ENCODE measurements at regions not wholly inside any gene's neighbourhood (a gene's known extent, or its start where the extent isn't known, plus 50 kb on each side); places are given as distances from the start of the nearest gene placed in this dataset.
"Not testable (repeated sequence)": the region's sequence is repeated elsewhere in the genome, so short reads cannot be mapped to it uniquely, and the experiment has no call there.

GRCh38 chr21:35810431-35810970 lies 249.8 kb downstream of the SETD4 start:
- no peak for DNase-seq (ENCODE audit: low read depth in 2 of 2)

- no peak for DNase-seq (ENCODE audit: low read depth in 2 of 2)
Observed at GRCh38 chr21:35801391-35801790, 258.9 kb downstream of the SETD4 start.

- DNase-seq (ENCODE audit: low read depth in 2 of 2) = not testable (repeated sequence)
Observed at GRCh38 chr21:35800796-35801385, 259.4 kb downstream of the SETD4 start.

GRCh38 chr21:35796844-35797243 lies 263.5 kb downstream of the SETD4 start:
- no peak for DNase-seq (ENCODE audit: low read depth in 2 of 2)

GRCh38 chr21:35794527-35794926 lies 265.8 kb downstream of the SETD4 start:
- DNase-seq (ENCODE audit: low read depth in 2 of 2) = not testable (repeated sequence)

- DNase-seq (ENCODE audit: low read depth in 2 of 2) = no peak
Observed at GRCh38 chr21:35792569-35793305, 267.6 kb downstream of the SETD4 start.

- no peak for DNase-seq (ENCODE audit: low read depth in 2 of 2)
Observed at GRCh38 chr21:35791541-35792325, 268.6 kb downstream of the SETD4 start.

- no peak for DNase-seq (ENCODE audit: low read depth in 2 of 2)
Observed at GRCh38 chr21:35783721-35784120, 276.6 kb downstream of the SETD4 start.

- no peak for DNase-seq (ENCODE audit: low read depth in 2 of 2)
Observed at GRCh38 chr21:35782667-35783066, 277.7 kb downstream of the SETD4 start.

GRCh38 chr21:35780983-35781382 lies 279.3 kb downstream of the SETD4 start:
- DNase-seq (ENCODE audit: low read depth in 2 of 2) = no peak

- DNase-seq (ENCODE audit: low read depth in 2 of 2) = no peak
Observed at GRCh38 chr21:35779690-35780570, 280.4 kb downstream of the SETD4 start.

GRCh38 chr21:35779167-35779566 lies 281.2 kb downstream of the SETD4 start:
- no peak for DNase-seq (ENCODE audit: low read depth in 2 of 2)

GRCh38 chr21:35777081-35777480 lies 283.2 kb downstream of the SETD4 start:
- no peak for DNase-seq (ENCODE audit: low read depth in 2 of 2)

GRCh38 chr21:35775778-35776544 lies 284.4 kb downstream of the SETD4 start:
- DNase-seq (ENCODE audit: low read depth in 2 of 2) = no peak

GRCh38 chr21:35770101-35770945 lies 290.0 kb downstream of the SETD4 start:
- DNase-seq (ENCODE audit: low read depth in 2 of 2) = no peak

- no peak for DNase-seq (ENCODE audit: low read depth in 2 of 2)
Observed at GRCh38 chr21:35768187-35768586, 292.1 kb downstream of the SETD4 start.

GRCh38 chr21:35764586-35764985 lies 295.7 kb downstream of the SETD4 start:
- no peak for DNase-seq (ENCODE audit: low read depth in 2 of 2)

- DNase-seq (ENCODE audit: low read depth in 2 of 2) = no peak
Observed at GRCh38 chr21:35764077-35764476, 296.2 kb downstream of the SETD4 start.

GRCh38 chr21:35754583-35754982 lies 305.7 kb downstream of the SETD4 start:
- no peak for DNase-seq (ENCODE audit: low read depth in 2 of 2)

- DNase-seq (ENCODE audit: low read depth in 2 of 2) = no peak
Observed at GRCh38 chr21:35753308-35753707, 307.0 kb downstream of the SETD4 start.

Data from stimulated activated CD8-positive, alpha-beta memory T cell treated with anti-CD3 and anti-CD28 coated beads, Interleukin-7, amount 100 ng/mL, for 1 hour (primary cell).